ENCODE measurements at regions not wholly inside any gene's neighbourhood (a gene's known extent, or its start where the extent isn't known, plus 50 kb on each side); places are given as distances from the start of the nearest gene placed in this dataset.

GRCh38 chr12:4843907-4844306, 65.8 kb upstream of the KCNA1 start:
- Mint-ChIP-seq H3K4me3 (no peak overlapping the region), H3K27ac (ENCODE audit: unreplicated experiment) (no peak overlapping the region), H3K4me1 (no peaks in the 10 kb centered on the region), H3K9me3 (peaks cover 6% of the 10 kb centered on the region), H3K27me3 (ENCODE audit: low read depth) (no peaks in the 10 kb centered on the region), H3K36me3 (ENCODE audit: low read depth) (peaks cover 8% of the 10 kb centered on the region)
- no peak for TF ChIP-seq CTCF (conservative IDR thresholded peaks at IDR 0.05)
- DNase-seq (ENCODE audit: low read depth, low spot score): no peak

DNA sequence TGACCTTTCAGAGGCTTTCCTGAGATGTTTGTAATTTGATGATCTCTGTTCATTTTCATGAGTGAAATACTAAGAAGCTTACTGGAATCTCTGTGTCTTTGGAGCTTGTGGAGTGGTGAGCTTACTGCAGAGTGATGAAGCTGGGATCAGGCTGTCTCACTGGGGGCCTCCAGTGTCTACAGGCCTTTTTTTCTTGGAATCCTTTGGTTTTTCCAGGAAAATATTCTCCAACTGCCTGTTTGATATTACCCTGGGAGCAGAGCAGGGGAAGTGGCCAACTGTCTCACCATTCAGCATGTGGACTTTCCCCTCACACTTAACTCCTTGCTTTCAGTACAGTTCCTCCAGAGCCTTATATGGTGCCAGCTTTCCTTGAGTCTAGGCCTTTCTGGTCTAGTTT, 62.0 kb upstream of the KCNA1 start:
- no peaks in the 10 kb centered on the region for H3K4me1 Mint-ChIP-seq
- no peak overlapping the region for H3K27ac Mint-ChIP-seq (ENCODE audit: unreplicated experiment)
- peaks cover 1% of the 10 kb centered on the region for H3K9me3 Mint-ChIP-seq
- no peaks in the 10 kb centered on the region for H3K27me3 Mint-ChIP-seq (ENCODE audit: low read depth)
- H3K36me3 Mint-ChIP-seq (ENCODE audit: low read depth): peaks cover 4% of the 10 kb centered on the region
- H3K4me3 Mint-ChIP-seq: no peak overlapping the region
- DNase-seq (ENCODE audit: low read depth, low spot score): no peak
- no peak for TF ChIP-seq CTCF (conservative IDR thresholded peaks at IDR 0.05)

DNA sequence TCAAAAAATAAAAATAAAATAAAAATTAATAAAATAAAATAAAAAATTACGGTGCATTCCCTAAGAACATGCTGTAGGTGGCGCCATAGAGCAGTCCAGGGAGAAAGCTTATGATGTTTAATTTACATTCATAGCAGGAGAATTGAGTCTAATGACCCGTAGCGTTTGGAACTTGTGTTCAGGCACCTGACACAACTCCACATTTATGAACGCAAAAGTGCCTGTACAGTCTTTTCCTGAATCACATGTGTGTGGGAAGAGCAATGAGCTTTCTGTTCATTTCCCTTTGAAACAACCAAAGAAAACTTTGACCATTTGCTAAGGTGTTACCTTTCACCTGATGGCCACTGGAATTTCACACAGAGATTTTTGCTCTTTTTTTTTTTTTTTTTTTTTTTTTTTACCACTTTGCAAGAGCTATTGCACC, 60.6 kb upstream of the KCNA1 start:
- Mint-ChIP-seq H3K27ac (ENCODE audit: unreplicated experiment) (no peak overlapping the region), H3K36me3 (ENCODE audit: low read depth) (peaks cover 2% of the 10 kb centered on the region), H3K27me3 (ENCODE audit: low read depth) (no peaks in the 10 kb centered on the region), H3K9me3 (no peaks in the 10 kb centered on the region), H3K4me1 (no peaks in the 10 kb centered on the region), H3K4me3 (no peak overlapping the region)
- peak; percentile 94 for TF ChIP-seq CTCF (conservative IDR thresholded peaks at IDR 0.05)
- DNase-seq (ENCODE audit: low read depth, low spot score): peak; percentile 8

DNA sequence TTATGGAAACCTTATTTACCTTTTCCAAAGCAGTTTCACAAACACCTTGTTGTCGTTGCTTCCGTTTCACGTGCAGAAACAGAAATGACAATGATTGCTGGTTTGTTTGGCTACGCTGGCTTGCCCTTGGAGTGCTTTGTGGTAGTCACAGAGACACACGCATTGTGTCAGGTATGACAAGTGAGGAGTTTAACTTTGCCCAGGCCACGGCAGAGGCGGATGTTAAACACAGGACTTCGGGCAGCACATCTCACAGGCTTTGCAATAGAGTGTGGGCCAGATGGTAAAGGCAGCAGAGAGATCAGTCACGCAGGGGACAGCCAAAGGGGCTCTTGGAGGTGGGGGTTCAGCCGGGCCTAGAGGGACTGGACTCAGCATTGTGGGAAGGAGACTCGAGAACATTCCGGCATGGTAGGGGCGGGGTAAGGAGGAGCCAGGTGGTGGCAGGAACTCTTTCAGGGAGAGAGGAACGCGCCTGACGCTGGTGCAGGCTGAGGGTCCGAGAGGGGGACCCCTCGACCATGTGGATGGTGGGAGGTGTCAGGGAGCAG, 59.8 kb upstream of the KCNA1 start:
- no peak for DNase-seq (ENCODE audit: low read depth, low spot score)
- TF ChIP-seq CTCF (conservative IDR thresholded peaks at IDR 0.05): no peak
- H3K4me1 Mint-ChIP-seq: no peaks in the 10 kb centered on the region
- H3K4me3 Mint-ChIP-seq: no peak overlapping the region
- peaks cover 2% of the 10 kb centered on the region for H3K36me3 Mint-ChIP-seq (ENCODE audit: low read depth)
- H3K27ac Mint-ChIP-seq (ENCODE audit: unreplicated experiment): no peak overlapping the region
- peaks cover 2% of the 10 kb centered on the region for H3K27me3 Mint-ChIP-seq (ENCODE audit: low read depth)
- H3K9me3 Mint-ChIP-seq: no peaks in the 10 kb centered on the region

DNA sequence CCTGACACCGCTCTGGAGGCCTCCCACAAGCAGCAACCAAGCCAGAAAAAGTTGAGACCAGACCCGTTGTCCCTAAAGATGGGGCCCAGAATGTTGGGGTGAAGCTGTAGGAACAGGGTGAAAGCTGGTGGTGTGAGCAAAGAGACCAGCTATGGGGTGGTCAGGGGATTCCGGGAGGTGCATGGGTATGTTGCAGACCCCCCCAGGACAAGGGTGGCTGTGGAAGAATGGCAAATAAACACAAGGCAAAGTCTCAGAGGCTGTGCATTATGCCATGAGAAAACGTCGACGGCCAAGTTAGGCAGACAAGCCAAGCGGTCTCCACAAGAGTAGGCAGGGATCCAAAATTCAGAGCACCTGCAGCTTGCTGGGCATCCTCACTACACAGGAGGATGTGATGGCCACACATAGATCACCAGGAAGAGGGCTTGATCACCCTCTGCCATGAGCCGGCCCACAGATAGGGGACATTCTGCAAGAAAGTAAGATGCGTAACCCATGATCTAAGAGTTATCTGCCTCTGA, 58.8 kb upstream of the KCNA1 start:
- H3K27me3 Mint-ChIP-seq (ENCODE audit: low read depth): peaks cover 9% of the 10 kb centered on the region
- no peak for DNase-seq (ENCODE audit: low read depth, low spot score)
- no peaks in the 10 kb centered on the region for H3K9me3 Mint-ChIP-seq
- H3K27ac Mint-ChIP-seq (ENCODE audit: unreplicated experiment): peak overlapping the region; percentile 35
- no peak for TF ChIP-seq CTCF (conservative IDR thresholded peaks at IDR 0.05)
- H3K4me3 Mint-ChIP-seq: no peak overlapping the region
- H3K4me1 Mint-ChIP-seq: peaks cover 7% of the 10 kb centered on the region
- peaks cover 2% of the 10 kb centered on the region for H3K36me3 Mint-ChIP-seq (ENCODE audit: low read depth)

All from neural crest cell (in vitro differentiated cells).